PFSK-1 (cell line): ENCODE measurements at regions not wholly inside any gene's neighbourhood (a gene's known extent, or its start where the extent isn't known, plus 50 kb on each side); places are given as distances from the start of the nearest gene placed in this dataset.
A peak's percentile ranks its signal among the peaks of the same experiment; 100 is the strongest.

Source experiments
- POLR2AphosphoS5 ChIP-seq: IDR thresholded peaks from 2 replicates; pipeline ENCODE4 v1.6.1; 2012; ENCODE audit warnings: low read depth, mild to moderate bottlenecking, control low read depth, low read length, moderate library complexity
- SIN3A ChIP-seq: IDR thresholded peaks from 2 replicates; pipeline ENCODE4 v1.6.1; 2012; ENCODE audit warnings: mild to moderate bottlenecking, low read length, moderate library complexity, borderline replicate concordance; ENCODE audit not compliant: insufficient read depth
- TAF1 ChIP-seq: IDR thresholded peaks from 2 replicates; pipeline ENCODE4 v1.6.1; 2012; ENCODE audit warnings: low read length, control low read depth, borderline replicate concordance; ENCODE audit not compliant: insufficient read depth
- TF ChIP-seq, protein P1 (sequence below), 2 experiments: IDR thresholded peaks; 2 replicates each; pipeline versions ENCODE4 v1.6.1 to v1.8.0; 2011 to 2012; ENCODE audit warnings: low read depth in 2 of 2, low read length in 2 of 2, control low read depth in 1 of 2, inconsistent platforms in 1 of 2, mild to moderate bottlenecking in 1 of 2, moderate library complexity in 1 of 2; ENCODE audit not compliant: insufficient read depth in 1 of 2

DNA sequence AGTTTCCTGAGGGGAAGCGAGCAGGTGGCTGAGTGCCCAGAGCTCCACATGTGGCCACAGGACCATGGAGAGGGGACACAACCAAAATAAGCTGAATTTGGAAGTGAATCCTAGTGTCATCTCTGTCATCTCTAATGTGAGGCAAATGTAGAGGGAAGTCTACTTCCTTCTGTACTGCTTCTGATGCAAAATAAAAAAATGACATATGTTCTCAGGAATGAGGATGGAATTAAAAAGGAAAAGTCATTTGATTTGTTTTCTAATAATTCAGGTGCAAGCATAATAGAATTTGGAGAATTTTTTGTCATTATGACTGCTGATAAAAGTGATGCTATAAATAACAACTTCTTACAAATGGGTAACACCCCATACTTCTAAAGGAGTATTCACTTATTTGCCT is 59.5 kb upstream of the POU1F1 start:
- no peak for TF ChIP-seq SIN3A
- no peak for TF ChIP-seq POLR2AphosphoS5
- TF ChIP-seq, protein P1, sequence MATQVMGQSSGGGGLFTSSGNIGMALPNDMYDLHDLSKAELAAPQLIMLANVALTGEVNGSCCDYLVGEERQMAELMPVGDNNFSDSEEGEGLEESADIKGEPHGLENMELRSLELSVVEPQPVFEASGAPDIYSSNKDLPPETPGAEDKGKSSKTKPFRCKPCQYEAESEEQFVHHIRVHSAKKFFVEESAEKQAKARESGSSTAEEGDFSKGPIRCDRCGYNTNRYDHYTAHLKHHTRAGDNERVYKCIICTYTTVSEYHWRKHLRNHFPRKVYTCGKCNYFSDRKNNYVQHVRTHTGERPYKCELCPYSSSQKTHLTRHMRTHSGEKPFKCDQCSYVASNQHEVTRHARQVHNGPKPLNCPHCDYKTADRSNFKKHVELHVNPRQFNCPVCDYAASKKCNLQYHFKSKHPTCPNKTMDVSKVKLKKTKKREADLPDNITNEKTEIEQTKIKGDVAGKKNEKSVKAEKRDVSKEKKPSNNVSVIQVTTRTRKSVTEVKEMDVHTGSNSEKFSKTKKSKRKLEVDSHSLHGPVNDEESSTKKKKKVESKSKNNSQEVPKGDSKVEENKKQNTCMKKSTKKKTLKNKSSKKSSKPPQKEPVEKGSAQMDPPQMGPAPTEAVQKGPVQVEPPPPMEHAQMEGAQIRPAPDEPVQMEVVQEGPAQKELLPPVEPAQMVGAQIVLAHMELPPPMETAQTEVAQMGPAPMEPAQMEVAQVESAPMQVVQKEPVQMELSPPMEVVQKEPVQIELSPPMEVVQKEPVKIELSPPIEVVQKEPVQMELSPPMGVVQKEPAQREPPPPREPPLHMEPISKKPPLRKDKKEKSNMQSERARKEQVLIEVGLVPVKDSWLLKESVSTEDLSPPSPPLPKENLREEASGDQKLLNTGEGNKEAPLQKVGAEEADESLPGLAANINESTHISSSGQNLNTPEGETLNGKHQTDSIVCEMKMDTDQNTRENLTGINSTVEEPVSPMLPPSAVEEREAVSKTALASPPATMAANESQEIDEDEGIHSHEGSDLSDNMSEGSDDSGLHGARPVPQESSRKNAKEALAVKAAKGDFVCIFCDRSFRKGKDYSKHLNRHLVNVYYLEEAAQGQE (IDR thresholded peaks at IDR 0.05; ENCODE audit: insufficient read depth in 1 of 2, low read depth in 2 of 2, low read length in 2 of 2), result 0 out of 4 replicates have a peak, but pooled peaks of 1 of the 2 experiments have one; percentile 42
- TF ChIP-seq TAF1, result no peak
